ENCODE measurements at regions not wholly inside any gene's neighbourhood (a gene's known extent, or its start where the extent isn't known, plus 50 kb on each side); places are given as distances from the start of the nearest gene placed in this dataset.
A peak's percentile ranks its signal among the peaks of the same experiment; 100 is the strongest.
"Not testable (repeated sequence)": the region's sequence is repeated elsewhere in the genome, so short reads cannot be mapped to it uniquely, and the experiment has no call there.

DNA sequence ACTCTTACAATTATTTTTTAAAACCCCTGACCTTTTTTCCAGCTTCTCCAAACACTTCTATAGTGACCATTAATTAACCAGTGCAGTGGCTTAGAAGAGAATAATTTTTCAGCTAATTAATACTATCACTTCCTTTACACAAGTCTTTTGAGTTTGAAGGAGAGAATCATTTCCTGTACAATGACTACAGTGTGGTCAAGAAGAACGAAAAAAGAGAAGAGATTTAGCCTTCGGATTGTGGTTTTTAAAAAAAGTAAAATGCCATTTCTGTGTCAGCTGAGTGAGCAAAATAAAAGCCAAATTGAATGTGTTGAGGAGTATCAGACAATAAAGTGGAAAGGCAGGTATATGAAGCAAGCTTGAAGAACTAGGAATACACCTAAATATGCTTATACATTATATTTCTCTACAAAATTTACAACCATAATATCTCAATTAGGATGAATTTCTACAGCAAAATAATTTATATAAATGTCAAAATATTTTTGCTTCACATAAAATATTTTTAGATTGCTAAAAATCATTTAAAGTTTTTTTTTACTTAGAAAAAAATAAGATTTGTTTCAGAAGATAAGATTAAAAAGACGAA is 1155.2 kb upstream of the CNTN5 start:
- DNase-seq (ENCODE audit: low spot score): no peak

DNA sequence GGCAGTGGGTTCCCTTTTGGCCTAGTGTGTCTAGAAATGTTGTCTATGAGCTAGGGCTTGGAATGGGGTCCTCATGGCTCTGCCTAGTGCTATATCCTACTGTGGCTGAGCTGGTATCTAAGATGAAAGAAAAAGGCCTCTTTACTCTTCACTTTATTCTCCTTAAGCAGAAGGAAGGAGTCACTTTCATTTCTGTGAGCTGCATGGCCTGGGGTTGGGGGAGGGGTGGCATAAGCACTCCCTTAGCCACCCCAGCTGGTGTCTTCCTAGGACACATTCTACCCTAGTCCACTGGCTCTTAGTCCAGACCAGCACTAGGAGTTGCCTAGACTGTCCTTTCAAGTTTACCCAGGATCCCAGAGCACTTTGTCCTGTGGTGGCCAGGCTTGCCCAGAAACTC is 1148.9 kb upstream of the CNTN5 start:
- DNase-seq (ENCODE audit: low spot score): no peak

DNA sequence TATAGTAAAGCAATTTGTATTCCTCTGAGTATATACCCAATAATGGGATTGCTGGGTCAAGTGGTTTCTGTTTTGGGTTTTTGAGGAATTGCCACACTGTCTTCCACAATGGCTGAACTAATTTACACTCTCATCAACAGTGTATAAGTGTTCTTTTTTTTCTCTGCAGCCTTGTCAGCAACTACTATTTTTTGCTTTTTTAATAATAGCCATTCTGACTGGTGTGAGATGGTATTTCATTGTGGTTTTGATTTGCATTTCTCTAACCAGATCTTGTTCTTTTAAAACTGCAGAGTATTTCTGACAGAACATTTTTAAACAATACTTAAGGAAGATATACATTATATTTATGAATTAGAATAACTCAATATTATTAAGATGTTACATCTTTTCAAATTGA is 1140.5 kb upstream of the CNTN5 start:
- no peak for DNase-seq (ENCODE audit: low spot score)

DNA sequence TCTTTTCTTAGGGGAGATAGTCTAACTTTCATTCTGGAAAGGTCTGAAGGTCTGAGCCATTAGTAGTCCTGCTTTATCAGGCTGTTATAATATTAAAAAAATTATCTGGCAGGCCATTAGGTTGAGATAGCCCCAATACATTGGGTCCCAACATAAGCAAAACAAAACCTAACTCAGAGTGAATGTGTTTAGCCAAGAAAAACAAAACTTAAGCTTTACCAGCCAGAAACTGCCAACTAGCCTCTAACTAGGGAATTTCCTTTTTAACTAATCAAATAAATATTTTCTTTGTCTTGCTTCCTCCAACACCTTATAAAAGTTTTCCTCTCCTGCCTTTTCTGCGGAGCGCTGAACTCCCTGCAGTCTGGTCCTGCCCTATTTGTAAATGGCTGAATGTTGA is 1137.7 kb upstream of the CNTN5 start:
- no peak for DNase-seq (ENCODE audit: low spot score)

DNA sequence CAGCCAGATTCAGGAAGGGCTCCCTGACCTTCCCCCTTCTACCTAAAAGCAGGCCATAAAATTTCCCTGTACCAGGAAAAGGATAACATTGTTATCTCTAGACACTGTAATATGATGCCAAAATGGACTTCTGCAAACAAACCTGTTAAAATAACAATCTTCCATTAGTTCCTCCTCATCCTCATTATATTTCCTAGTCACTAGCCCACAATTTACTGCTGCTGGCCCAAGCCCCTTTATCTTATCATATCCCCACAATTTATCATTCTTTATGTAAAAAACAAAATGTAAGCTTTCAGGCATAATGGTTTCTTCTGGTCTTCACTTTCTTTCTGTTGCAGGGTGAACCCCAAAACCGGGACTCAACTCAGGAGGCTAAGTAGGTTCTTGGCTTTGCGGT is 1132.1 kb upstream of the CNTN5 start:
- DNase-seq (ENCODE audit: low spot score): no peak

DNA sequence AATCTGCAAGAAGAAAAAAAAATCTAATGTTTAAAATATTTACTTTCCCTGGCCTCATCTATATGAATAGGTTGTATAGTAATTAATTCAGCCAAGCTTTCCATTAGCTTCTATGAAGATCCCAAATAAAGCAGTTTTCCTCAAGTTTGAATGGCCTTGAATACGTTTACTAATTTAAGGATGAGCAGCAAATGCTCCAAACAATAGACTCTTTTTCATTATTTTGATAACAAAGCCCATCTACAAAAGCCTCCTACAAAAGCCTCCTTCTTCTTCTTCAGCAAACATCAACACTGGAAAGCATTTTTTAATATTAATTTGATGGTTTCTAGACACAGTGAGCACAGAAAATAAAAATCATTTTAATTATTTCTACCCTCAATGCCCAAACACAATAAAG is 1130.3 kb upstream of the CNTN5 start:
- no peak for DNase-seq (ENCODE audit: low spot score)

DNA sequence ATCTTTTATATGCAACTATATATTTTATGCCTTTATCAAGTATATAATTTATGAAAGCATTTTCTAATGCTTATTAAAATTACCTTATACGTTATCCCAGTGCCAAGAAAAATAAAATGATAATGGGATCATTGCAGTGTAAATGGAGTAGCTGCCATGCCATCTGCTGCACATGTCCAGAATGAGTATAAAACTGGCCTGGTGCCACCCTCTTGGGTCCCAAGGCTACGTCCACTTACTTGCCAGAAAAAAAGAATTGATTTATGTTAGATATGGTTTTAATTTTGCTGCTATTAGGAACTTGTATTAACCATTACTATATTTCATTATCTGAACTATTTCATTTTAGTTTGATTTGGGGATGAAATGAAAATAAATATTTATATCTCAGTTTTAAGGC is 1127.1 kb upstream of the CNTN5 start:
- no peak for DNase-seq (ENCODE audit: low spot score)

DNA sequence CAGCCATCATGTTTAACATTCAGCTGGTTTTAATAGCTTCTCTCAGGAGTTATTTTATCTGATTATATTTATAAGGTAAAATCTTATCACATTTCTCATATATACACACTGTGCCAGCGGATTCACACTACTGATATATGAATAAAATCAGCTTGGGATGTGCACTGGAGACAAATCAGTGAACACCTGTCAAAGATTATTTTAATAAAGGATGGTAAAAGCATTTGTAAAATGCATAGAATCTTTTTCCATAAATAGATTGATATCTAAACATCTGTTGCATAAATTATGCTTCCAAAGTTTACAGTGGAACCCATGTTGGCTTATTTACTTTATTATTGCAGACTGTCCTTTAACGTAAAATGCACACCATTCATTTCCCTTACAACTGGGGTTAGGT is 1125.8 kb upstream of the CNTN5 start:
- no peak for DNase-seq (ENCODE audit: low spot score)

DNA sequence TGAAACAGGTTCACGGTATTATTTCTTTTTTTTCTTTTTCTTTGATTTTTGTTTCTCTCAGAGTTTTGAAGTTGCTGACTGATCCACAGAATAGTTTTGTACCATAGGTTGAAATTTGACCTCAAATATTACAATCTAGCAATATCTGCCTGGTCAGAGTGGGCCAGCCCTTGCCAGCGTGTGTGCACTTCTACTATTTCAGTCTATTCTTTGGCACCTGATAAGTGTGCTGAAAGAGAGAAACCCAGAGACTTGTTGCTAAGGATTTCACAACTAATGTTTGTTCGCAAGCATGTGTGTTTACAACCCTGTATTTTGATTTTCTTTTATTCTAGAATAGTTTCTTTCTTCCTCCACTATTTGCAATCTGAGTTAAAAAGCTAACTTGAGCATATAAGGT is 1125.2 kb upstream of the CNTN5 start:
- no peak for DNase-seq (ENCODE audit: low spot score)

DNA sequence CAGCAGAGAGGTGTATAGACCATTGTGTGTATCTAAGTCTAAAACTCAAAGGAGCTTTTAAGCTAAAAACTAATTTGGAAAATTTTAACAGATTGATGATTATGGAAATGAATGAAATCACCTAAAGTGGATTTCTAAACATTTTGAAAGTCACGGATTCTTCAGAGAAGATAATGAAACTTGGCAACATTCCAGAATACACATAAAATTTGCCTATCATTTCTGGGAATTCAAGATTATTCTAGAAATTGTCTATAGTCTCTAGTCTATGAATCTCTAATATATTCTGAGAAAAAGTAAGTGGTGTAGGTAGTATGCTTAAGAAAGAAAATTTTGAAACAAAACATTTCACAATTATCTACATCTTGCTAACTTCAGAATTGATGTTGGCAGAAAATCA is 1117.9 kb upstream of the CNTN5 start:
- no peak for DNase-seq (ENCODE audit: low spot score)

DNA sequence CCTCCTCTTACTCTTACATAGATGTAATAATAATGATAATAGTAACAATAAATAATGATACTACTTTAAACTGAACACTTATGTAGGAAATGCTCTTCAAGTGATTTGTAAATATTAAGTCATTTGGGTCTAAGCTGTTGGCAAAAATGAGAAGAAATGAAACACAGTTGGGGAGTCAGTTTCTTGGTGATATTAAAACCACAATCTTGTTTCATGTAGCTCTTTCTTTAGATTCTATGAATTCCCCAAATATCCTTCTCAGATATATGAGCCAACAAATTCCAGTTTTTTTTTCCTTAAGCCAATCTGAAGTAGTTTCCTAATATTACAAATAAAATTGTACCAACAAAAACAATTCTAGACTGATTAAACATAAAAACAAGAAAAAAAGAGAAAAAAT is 1115.6 kb upstream of the CNTN5 start:
- no peak for DNase-seq (ENCODE audit: low spot score)

DNA sequence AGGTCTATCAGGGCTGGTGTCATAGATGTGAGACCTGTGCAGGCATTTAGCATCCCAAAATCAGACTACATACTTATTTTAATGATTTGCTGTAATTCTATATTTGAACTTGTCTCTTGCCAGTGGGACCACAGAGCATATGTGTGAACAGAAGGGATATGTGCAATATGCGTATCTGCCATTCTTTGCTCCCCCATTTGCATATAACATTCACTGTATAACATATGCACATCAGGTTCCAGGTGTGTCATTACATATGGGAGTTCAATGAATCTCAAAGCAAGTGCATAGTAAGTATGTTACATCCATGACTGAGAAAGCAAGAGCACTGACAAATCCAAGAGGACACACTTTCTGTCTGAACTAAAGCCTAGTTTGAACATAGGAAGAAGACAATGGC is 1115.1 kb upstream of the CNTN5 start:
- no peak for DNase-seq (ENCODE audit: low spot score)

DNA sequence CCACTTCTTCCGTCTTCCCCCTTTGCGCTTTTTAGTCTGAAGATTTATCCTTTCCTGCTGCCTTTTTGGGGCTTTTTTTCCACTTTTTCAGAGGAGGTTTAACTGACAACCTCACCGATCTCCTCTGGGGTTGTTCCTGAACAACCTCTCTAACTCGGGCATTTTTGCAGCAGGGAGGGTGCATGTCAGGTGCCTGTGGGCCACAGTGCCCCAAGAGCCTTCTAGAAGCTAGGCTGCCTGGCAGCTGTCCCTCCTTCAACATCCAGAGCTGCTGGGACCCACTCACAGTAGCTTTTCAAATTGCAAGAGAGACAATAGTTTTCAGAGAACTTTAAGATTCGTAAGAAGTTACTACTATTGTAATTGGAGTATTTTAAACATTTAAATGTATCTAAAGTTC is 1112.4 kb upstream of the CNTN5 start:
- no peak for DNase-seq (ENCODE audit: low spot score)

DNA sequence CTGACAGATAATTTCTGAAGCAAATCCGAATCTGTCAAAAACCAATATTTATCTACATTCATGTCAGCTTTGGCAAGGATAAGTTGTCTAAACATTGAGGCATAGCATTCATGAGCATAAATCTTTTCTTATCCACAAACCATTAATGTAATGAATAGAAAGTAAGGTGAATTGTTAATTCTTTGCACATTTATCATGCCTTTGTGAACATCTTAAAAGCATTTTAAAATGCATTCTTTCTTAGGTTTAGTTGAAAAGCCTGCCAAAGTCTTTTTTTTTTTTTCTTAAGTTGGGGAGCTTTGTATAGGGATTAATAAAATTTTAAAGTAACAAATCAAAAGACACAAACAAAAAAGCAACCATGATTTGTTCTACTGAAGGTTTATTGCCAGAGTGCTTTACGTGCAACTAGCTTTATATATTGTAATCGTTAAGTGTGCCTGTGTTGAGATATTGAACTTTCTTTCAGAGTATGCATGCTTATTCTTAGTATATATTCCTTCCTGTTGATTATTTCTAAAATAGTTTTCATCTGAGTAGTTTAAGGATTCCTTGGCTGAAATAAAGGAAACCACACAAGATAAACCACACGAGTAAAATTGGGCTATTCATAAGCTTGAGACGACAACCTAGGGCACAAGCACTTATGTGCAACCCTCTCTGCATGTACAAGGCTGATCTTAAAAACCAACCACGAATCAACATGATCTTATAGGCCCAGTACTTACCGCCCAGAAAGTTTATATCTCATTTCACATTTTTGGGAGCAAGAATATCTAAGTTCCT is 1110.9 kb upstream of the CNTN5 start:
- peak; percentile 23 for DNase-seq (ENCODE audit: low spot score)

DNA sequence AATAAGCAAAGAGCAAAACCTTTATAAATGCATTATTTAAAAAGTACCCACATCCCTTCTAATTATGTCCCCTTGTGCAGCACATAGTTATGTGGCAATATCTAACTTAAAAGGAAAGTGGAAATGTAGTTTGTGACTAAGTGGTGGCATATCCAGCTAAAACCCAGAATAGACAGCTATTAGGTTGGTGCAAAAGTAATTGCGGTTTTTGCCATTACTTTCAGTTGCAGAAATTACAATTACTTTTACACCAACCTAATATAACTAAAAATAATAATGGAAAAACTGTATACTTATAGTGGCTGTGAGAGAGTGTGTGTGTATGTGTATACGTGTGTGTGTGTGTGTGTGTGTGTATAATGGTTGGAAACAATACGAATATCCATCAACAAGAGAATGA is 1108.1 kb upstream of the CNTN5 start:
- DNase-seq (ENCODE audit: low spot score): no peak

DNA sequence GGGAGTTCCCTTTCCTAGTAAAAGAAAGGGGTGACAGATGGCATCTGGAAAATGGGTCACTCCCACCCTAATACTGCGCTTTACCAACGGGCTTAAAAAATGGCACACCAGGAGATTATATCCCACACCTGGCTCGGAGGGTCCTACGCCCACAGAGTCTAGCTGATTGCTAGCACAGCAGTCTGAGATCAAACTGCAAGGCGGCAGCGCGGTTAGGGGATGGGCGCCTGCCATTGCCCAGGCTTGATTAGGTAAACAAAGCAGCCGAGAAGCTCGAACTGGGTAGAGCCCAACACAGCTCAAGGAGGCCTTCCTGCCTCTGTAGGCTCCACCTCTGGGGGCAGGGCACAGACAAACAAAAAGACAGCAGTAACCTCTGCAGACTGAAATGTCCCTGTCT is 1097.8 kb upstream of the CNTN5 start:
- not testable (repeated sequence) for DNase-seq (ENCODE audit: low spot score)

DNA sequence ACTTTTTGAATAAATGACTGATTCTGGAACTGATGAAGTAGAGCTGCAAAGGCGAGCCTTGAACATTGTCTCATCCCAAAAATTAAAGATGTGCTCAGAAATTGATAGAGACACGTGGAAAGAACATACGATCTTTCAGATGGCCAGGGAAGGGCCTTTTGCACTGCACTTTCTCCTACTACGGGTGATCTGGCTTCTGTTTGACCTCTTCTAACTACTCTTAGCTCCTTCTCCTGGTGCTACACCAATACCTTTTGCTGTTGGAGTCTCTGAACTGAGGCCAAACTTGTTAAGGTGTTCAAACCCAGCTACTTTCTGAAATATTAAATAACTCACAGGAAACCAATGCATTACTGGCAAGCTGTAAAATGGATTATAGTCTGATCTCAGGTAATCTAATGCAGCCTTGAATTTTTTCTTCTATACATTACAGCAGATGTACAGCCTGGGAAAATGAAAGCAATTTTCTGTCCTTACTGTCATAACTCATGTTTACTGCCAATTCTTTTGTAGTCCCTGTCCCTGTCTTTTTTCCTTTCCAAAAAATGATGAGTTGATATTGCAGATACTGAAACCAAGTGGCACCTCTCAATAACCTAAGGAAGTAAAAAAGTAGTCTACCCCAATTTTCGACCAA is 1086.1 kb upstream of the CNTN5 start:
- DNase-seq (ENCODE audit: low spot score): no peak

DNA sequence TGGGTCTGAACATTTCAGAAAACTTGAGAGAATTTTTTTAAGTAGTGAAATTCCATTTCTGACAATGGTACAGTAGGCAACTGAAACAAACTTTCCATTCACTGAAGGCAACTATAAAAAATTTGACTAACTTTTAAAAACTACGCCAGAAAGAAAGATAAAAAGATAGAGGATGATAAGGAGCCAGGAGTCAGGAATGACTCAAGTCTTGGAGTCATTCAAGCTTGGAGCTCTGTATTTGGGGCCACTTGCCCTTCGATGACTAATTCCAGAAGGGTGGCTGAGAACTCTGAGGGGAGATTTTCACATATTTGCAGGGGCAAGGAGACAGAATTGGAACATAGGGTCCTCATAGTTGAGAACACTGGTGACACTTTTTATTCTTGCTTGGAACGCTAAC is 1083.2 kb upstream of the CNTN5 start:
- no peak for DNase-seq (ENCODE audit: low spot score)

DNA sequence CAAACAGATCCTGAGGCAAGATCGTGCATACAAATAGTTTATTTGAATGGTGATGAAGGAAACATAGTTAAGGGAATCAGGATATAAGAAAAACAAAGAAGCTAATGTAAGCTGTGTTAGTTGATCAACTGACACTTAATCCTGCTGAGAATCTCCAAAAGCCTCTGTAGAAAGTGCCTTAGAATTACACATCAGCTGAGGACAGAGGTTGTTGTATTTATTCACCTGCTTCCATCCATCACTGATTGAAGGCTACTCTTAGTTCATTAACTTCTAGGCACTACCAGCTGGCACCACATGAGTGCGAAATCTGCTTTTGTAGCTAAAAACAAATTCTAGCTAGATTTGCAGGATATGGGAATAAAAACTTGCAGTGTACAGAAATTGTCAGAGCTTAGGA is 1082.0 kb upstream of the CNTN5 start:
- DNase-seq (ENCODE audit: low spot score): no peak

DNA sequence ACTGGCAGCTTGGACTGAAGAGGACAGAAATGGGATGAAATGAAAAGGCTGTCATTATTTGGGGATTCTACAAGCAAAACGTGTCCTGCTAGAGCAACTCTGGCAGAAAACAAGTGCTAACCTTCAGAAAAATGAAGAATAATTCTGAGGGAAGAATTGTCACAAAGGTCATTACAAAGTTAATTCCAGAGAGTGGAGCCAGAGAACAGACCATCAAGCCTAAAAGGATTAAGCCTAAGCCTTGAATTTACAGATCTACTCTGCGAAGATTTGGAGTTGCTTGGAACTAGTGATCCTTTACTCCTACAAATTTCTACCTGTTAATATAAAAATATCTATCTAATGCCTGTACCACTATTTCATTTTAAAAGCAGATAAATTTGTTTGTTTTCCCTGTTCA is 1077.3 kb upstream of the CNTN5 start:
- no peak for DNase-seq (ENCODE audit: low spot score)

DNA sequence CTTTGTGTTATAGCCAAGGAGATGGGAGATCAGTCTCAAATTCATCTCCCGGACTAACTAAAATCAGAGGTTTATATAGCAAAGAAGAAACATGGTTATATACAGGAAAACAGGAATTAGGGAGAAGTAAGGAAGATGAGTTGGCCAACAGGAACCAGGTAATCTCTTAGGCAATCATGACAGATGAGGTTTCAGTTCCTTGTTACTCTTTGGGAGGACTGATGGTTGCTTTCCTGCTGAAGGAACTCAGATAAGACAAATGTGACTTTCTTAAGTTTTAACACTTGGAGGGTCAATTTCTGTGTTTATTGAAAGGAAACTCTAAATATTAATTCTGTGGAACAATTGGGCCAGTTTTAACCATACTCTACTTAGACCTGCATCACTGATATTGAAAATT is 1072.0 kb upstream of the CNTN5 start:
- no peak for DNase-seq (ENCODE audit: low spot score)

DNA sequence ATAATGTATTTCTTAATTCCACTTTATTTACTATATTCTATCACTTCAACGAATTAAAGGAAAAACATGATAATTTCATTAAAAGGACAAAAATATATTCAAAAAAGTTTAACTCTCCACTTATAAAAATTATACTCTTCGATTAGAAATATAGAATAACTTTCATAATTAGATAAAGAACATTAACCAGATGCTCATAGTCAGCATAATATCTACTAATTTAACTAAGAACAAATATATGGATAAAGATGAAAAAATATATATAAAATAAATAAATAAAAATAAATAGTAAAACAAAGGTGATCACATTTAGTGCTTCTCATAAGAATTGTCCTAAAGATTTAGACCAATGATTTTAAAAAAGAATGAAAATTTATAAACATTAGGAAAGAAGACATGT is 1065.2 kb upstream of the CNTN5 start:
- no peak for DNase-seq (ENCODE audit: low spot score)

DNA sequence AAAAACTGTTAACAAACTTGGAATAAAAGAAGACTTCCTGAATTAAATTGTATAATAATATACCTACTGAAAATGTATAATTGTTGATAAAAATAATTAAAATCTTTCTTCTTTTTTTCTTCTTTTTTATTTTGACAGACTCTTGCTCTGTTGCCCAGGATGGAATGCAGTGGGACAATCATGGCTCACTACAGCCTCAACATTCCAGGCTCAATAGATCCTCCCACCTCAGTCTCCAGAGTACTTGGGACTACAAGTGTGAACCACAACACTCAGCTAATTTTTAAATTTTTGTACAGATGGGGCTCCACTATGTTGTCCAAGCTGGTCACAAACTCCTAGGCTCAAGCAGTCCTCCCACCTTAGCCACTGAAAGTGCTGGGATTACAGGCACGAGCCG is 1063.8 kb upstream of the CNTN5 start:
- DNase-seq (ENCODE audit: low spot score): no peak

DNA sequence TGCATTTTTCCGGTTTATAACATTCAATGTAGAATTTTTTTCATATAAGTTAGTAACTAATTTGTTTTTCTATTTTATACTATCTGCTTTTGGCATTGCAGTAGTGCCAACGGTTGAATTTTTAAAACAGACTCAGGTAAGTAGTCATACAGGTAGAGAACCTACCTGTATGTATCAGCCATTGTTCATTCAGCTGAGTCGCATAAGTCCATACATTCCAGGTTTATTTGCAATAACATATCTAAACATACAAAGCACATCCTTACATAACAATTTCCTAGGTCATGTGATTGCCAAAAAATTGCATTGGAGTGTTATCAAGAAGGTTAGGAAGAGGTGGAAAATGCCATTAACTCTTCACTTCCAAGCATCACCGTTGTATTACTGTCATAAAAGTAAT is 1059.3 kb upstream of the CNTN5 start:
- DNase-seq (ENCODE audit: low spot score): no peak
